ENCODE measurements at regions not wholly inside any gene's neighbourhood (a gene's known extent, or its start where the extent isn't known, plus 50 kb on each side); places are given as distances from the start of the nearest gene placed in this dataset.

- TF ChIP-seq POLR2A (IDR thresholded peaks at IDR 0.05) (no peak), CTCF (IDR thresholded peaks at IDR 0.05) (no peak)
Observed at GRCh38 chr16:73189136-73189535, 141.2 kb upstream of the ZFHX3 start.

Data from right lobe of liver (tissue), 4 donors.